ELR (cell line): ENCODE measurements at regions not wholly inside any gene's neighbourhood (a gene's known extent, or its start where the extent isn't known, plus 50 kb on each side); places are given as distances from the start of the nearest gene placed in this dataset.

Experiments used
- DNase-seq: peaks from one replicate; pipeline ENCODE4 v3.0.0-alpha.2; 2015; ENCODE audit warnings: low read depth

GRCh38 chr5:4720831-4721230, 419.3 kb upstream of the ADAMTS16 start:
- no peak for DNase-seq

GRCh38 chr5:4722886-4723285, 417.2 kb upstream of the ADAMTS16 start:
- no peak for DNase-seq

- DNase-seq, result no peak
These were observed 414.5 kb upstream of the ADAMTS16 start for GRCh38 chr5:4725594-4725993.

- no peak for DNase-seq
These were observed 409.9 kb upstream of the ADAMTS16 start for GRCh38 chr5:4730279-4730678.

GRCh38 chr5:4734348-4734747, 405.8 kb upstream of the ADAMTS16 start:
- DNase-seq, result no peak

- DNase-seq, result no peak
These were observed 404.9 kb upstream of the ADAMTS16 start for GRCh38 chr5:4735261-4735660.

GRCh38 chr5:4737868-4738267, 402.3 kb upstream of the ADAMTS16 start:
- DNase-seq, result no peak

- DNase-seq, result no peak
These were observed 401.8 kb upstream of the ADAMTS16 start for GRCh38 chr5:4738298-4738697.

- DNase-seq, result no peak
These were observed 400.0 kb upstream of the ADAMTS16 start for GRCh38 chr5:4740156-4740555.

- DNase-seq, result no peak
These were observed 381.6 kb upstream of the ADAMTS16 start for GRCh38 chr5:4758550-4758949.

GRCh38 chr5:4758996-4759395, 381.1 kb upstream of the ADAMTS16 start:
- DNase-seq, result no peak

GRCh38 chr5:4762316-4762715, 377.8 kb upstream of the ADAMTS16 start:
- DNase-seq, result no peak

- no peak for DNase-seq
These were observed 374.7 kb upstream of the ADAMTS16 start for GRCh38 chr5:4765411-4765810.

GRCh38 chr5:4766101-4766500, 374.0 kb upstream of the ADAMTS16 start:
- DNase-seq, result no peak

- DNase-seq, result no peak
These were observed 367.5 kb upstream of the ADAMTS16 start for GRCh38 chr5:4772591-4772990.

GRCh38 chr5:4773827-4774317, 366.3 kb upstream of the ADAMTS16 start:
- no peak for DNase-seq

- no peak for DNase-seq
These were observed 362.7 kb upstream of the ADAMTS16 start for GRCh38 chr5:4777435-4777834.

GRCh38 chr5:4780633-4781032, 359.5 kb upstream of the ADAMTS16 start:
- no peak for DNase-seq

- DNase-seq, result no peak
These were observed 358.8 kb upstream of the ADAMTS16 start for GRCh38 chr5:4781299-4781698.

GRCh38 chr5:4785971-4786370, 354.2 kb upstream of the ADAMTS16 start:
- no peak for DNase-seq

GRCh38 chr5:4797445-4797844, 342.7 kb upstream of the ADAMTS16 start:
- DNase-seq, result no peak

- no peak for DNase-seq
These were observed 338.1 kb upstream of the ADAMTS16 start for GRCh38 chr5:4802044-4802443.

- DNase-seq, result no peak
These were observed 335.3 kb upstream of the ADAMTS16 start for GRCh38 chr5:4804691-4805360.

GRCh38 chr5:4815002-4815401, 325.1 kb upstream of the ADAMTS16 start:
- no peak for DNase-seq
